H1 (cell line): ENCODE measurements at regions not wholly inside any gene's neighbourhood (a gene's known extent, or its start where the extent isn't known, plus 50 kb on each side); places are given as distances from the start of the nearest gene placed in this dataset.

Experiments
- CTCF ChIA-PET: fragments of 300-600 bp; sonication (Branson Sonifier 250); formaldehyde crosslinking; loops from one replicate; lab custom pipeline; 2021; ENCODE audit not compliant: partially characterized antibody; lab: Charles Lee
- POLR2A ChIA-PET: fragments of 300-600 bp; sonication (Branson Sonifier 250); formaldehyde crosslinking; loops from one replicate; lab custom pipeline; 2021; ENCODE audit warnings: inconsistent platforms; ENCODE audit not compliant: partially characterized antibody; lab: Charles Lee
- DNase-seq, 2 experiments: peaks; one replicate each; pipeline versions ENCODE4 v3.0.0 to v3.0.0-alpha.2; 2010 to 2022; ENCODE audit warnings: low spot score in 2 of 2, low read depth in 1 of 2, mixed read lengths in 1 of 2
- FAIRE-seq: peaks from 2 replicates; lab custom pipeline; 2011; peaks lifted over from hg19 to GRCh38; lab: Jason Lieb, UNC
- H2AFZ ChIP-seq: 2 replicates; pipeline ENCODE4 v1.8.1; 2012; ENCODE audit warnings: low read length, inconsistent platforms
- H2AK5ac ChIP-seq: 2 replicates; pipeline ENCODE4 v1.6.1; 2013; ENCODE audit warnings: low read depth, low read length
- H2BK120ac ChIP-seq: replicated peaks from 2 replicates; pipeline ENCODE3; 2013; ENCODE audit warnings: low read depth, low read length, inconsistent platforms
- H2BK12ac ChIP-seq: 2 replicates; pipeline ENCODE4 v1.6.1; 2013; ENCODE audit warnings: low read depth, low read length
- H2BK15ac ChIP-seq: 2 replicates; pipeline ENCODE4 v1.6.1; 2013; ENCODE audit warnings: low read length
- H2BK20ac ChIP-seq: 2 replicates; pipeline ENCODE4 v1.6.1; 2013; ENCODE audit warnings: low read length
- H2BK5ac ChIP-seq: 2 replicates; pipeline ENCODE4 v1.6.1; 2013; ENCODE audit warnings: low read depth, low read length
- H3K14ac ChIP-seq: 2 replicates; pipeline ENCODE4 v1.6.1; 2013; ENCODE audit warnings: inconsistent platforms; ENCODE audit not compliant: insufficient read length
- H3K18ac ChIP-seq: 2 replicates; pipeline ENCODE4 v1.6.1; 2013; ENCODE audit warnings: low read length; ENCODE audit errors: extremely low read depth
- H3K23ac ChIP-seq: 2 replicates; pipeline ENCODE4 v1.6.1; 2013; ENCODE audit warnings: inconsistent platforms; ENCODE audit not compliant: insufficient read length
- H3K23me2 ChIP-seq: 2 replicates; pipeline ENCODE4 v1.6.1; 2013; ENCODE audit warnings: low read depth, low read length
- H3K27ac ChIP-seq: 2 replicates; pipeline ENCODE4 v1.6.1; 2011; ENCODE audit warnings: low read depth, low read length, inconsistent platforms
- H3K27me3 ChIP-seq, 4 experiments: replicated peaks in 1 of 4; 1 replicate in 1 of 4; 2 replicates in 3 of 4; pipeline versions ENCODE4 v1.6.1 to v1.8.1; 2011 to 2013; ENCODE audit warnings: low read length in 3 of 4, mild to moderate bottlenecking in 3 of 4, inconsistent platforms in 2 of 4, mixed read lengths in 2 of 4, moderate library complexity in 1 of 4; ENCODE audit not compliant: control insufficient read depth in 3 of 4, insufficient read depth in 3 of 4; ENCODE audit errors: extremely low read depth in 1 of 4
- H3K36me3 ChIP-seq, 4 experiments: 2 replicates each; pipeline versions ENCODE4 v1.6.1 to v1.8.1; 2011 to 2013; ENCODE audit warnings: mild to moderate bottlenecking in 4 of 4, low read length in 3 of 4, moderate library complexity in 2 of 4, control low read depth in 1 of 4, inconsistent platforms in 1 of 4; ENCODE audit not compliant: insufficient read depth in 4 of 4, control insufficient read depth in 2 of 4
- H3K4ac ChIP-seq: replicated peaks from 2 replicates; pipeline ENCODE3; 2013; ENCODE audit warnings: low read length, low read depth, mixed read lengths, inconsistent platforms; ENCODE audit not compliant: insufficient read length
- H3K4me1 ChIP-seq, 4 experiments: replicated peaks in 1 of 4; 1 replicate in 1 of 4; 2 replicates in 3 of 4; pipeline versions ENCODE4 v1.6.1 to v1.8.1; 2011 to 2013; ENCODE audit warnings: low read length in 3 of 4, inconsistent platforms in 2 of 4, mixed read lengths in 1 of 4; ENCODE audit not compliant: insufficient read depth in 4 of 4, control insufficient read depth in 3 of 4
- H3K4me2 ChIP-seq, 2 experiments: 2 replicates each; pipeline versions ENCODE4 v1.6.1 to v1.8.1; 2011 to 2013; ENCODE audit warnings: low read depth in 2 of 2, low read length in 2 of 2, control low read depth in 1 of 2, inconsistent platforms in 1 of 2, mild to moderate bottlenecking in 1 of 2; ENCODE audit not compliant: insufficient read depth in 1 of 2
- H3K4me3 ChIP-seq, 4 experiments: fragments of 200-600, 300-600 bp in 1 of 4; sonication (generic), shearing (Covaris generic), sonication (Bioruptor Twin) in 1 of 4; 2 replicates each; pipeline versions ENCODE4 v1.5.1 to v1.8.1; 2011 to 2016; ENCODE audit warnings: low read length in 4 of 4, low read depth in 3 of 4, control low read depth in 2 of 4, inconsistent platforms in 2 of 4, mild to moderate bottlenecking in 2 of 4, mixed read lengths in 1 of 4, moderate library complexity in 1 of 4; ENCODE audit not compliant: insufficient read depth in 2 of 4; ENCODE audit errors: extremely low read depth in 1 of 4
- H3K56ac ChIP-seq: replicated peaks from 2 replicates; pipeline ENCODE3; 2013; ENCODE audit warnings: low read depth, mild to moderate bottlenecking, mixed read lengths, low read length, inconsistent platforms; ENCODE audit not compliant: insufficient read length
- H3K79me1 ChIP-seq: 2 replicates; pipeline ENCODE4 v1.6.1; 2013; ENCODE audit warnings: low read depth, low read length, control low read depth
- H3K79me2 ChIP-seq, 2 experiments: 2 replicates each; pipeline versions ENCODE4 v1.6.1 to v1.8.1; 2012 to 2013; ENCODE audit warnings: low read length in 2 of 2, mild to moderate bottlenecking in 2 of 2, inconsistent platforms in 1 of 2; ENCODE audit not compliant: insufficient read depth in 2 of 2, control insufficient read depth in 1 of 2
- H3K9ac ChIP-seq, 4 experiments: replicated peaks in 1 of 4; 1 replicate in 1 of 4; 2 replicates in 3 of 4; pipeline versions ENCODE4 v1.6.1 to v1.8.1; 2011 to 2013; ENCODE audit warnings: low read depth in 3 of 4, low read length in 3 of 4, control low read depth in 2 of 4, mild to moderate bottlenecking in 2 of 4, moderate library complexity in 2 of 4, inconsistent platforms in 1 of 4; ENCODE audit errors: extremely low read depth in 1 of 4
- H3K9me3 ChIP-seq, 2 experiments: 2 replicates each; pipeline versions ENCODE4 v1.6.1 to v1.8.1; 2012 to 2013; ENCODE audit warnings: mild to moderate bottlenecking in 2 of 2, moderate library complexity in 2 of 2, control low read depth in 1 of 2, inconsistent platforms in 1 of 2, low read depth in 1 of 2, low read length in 1 of 2, mixed read lengths in 1 of 2; ENCODE audit not compliant: insufficient read depth in 2 of 2
- H4K20me1 ChIP-seq, 2 experiments: replicated peaks in 1 of 2; 2 replicates each; pipeline versions ENCODE3 to v1.8.1; 2011 to 2013; ENCODE audit warnings: inconsistent platforms in 2 of 2, low read length in 2 of 2, mild to moderate bottlenecking in 1 of 2; ENCODE audit not compliant: insufficient read depth in 2 of 2, control insufficient read depth in 1 of 2
- H4K5ac ChIP-seq: 2 replicates; pipeline ENCODE4 v1.6.1; 2013; ENCODE audit warnings: low read length, low read depth, mixed read lengths, inconsistent platforms; ENCODE audit not compliant: insufficient read length
- H4K8ac ChIP-seq: 2 replicates; pipeline ENCODE4 v1.8.0; 2013; ENCODE audit warnings: mild to moderate bottlenecking, moderate library complexity, low read length, inconsistent platforms; ENCODE audit not compliant: insufficient read depth; ENCODE audit errors: extremely low read depth
- H4K91ac ChIP-seq: replicated peaks from 2 replicates; pipeline ENCODE3; 2013; ENCODE audit warnings: low read length, mixed read lengths, inconsistent platforms; ENCODE audit not compliant: insufficient read length
- CHD2 ChIP-seq: IDR thresholded peaks from 2 replicates; pipeline ENCODE4 v1.6.1; 2012; ENCODE audit warnings: low read length, improper control_type of control experiment
- JUN ChIP-seq: IDR thresholded peaks from 2 replicates; pipeline ENCODE4 v1.6.1; 2011; ENCODE audit warnings: low read depth, mild to moderate bottlenecking, improper control_type of control experiment, low read length
- RBBP5 ChIP-seq: IDR thresholded peaks from 2 replicates; pipeline ENCODE4 v1.7.1; 2012; ENCODE audit warnings: low read depth, mild to moderate bottlenecking, inconsistent platforms, low read length, moderate library complexity, borderline replicate concordance
- RNF2 ChIP-seq: fragments of 200-900, 300-1000 bp; sonication (generic); IDR thresholded peaks from 2 replicates; pipeline ENCODE4 v1.7.1; 2016; ENCODE audit warnings: borderline replicate concordance, low read depth, mild to moderate bottlenecking, antibody characterized with exemption, low read length; ENCODE audit not compliant: poor library complexity, severe bottlenecking; ENCODE audit errors: missing control alignments
- RXRA ChIP-seq: IDR thresholded peaks from 2 replicates; pipeline ENCODE4 v1.6.1; 2011; ENCODE audit warnings: low read depth, mild to moderate bottlenecking, low read length, moderate library complexity; ENCODE audit not compliant: insufficient read depth
- SIX5 ChIP-seq: IDR thresholded peaks from 2 replicates; pipeline ENCODE4 v1.6.1; 2011; ENCODE audit warnings: mild to moderate bottlenecking, low read depth, low read length
- SP4 ChIP-seq: IDR thresholded peaks from 2 replicates; pipeline ENCODE4 v1.6.1; 2012; ENCODE audit warnings: low read length, inconsistent platforms
- YY1 ChIP-seq: IDR thresholded peaks from 2 replicates; pipeline ENCODE4 v1.6.1; 2011; ENCODE audit warnings: low read depth, mild to moderate bottlenecking, low read length
- WGBS, 2 experiments: shearing (Covaris generic) in 1 of 2; methylation state at CpG; one replicate each; pipeline versions ENCODE4 v1.1.6 to v1.1.7; 2013 to 2015; ENCODE audit warnings: low lambda C conversion rate in 2 of 2, mixed read lengths in 2 of 2, inconsistent platforms in 1 of 2, low coverage in 1 of 2, missing lambda C conversion rate in 1 of 2; ENCODE audit not compliant: insufficient replicate concordance in 2 of 2, insufficient coverage in 1 of 2, insufficient read length in 1 of 2; ENCODE audit errors: extremely low coverage in 1 of 2, missing lambda C conversion rate in 1 of 2; 5-methylcytosine and 5-hydroxymethylcytosine counted together

GRCh38 chr3:44072601-44073540, 168.8 kb upstream of the TOPAZ1 start:
- Histone ChIP-seq H2BK12ac (peak overlapping the region; percentile 40; the same call in 1 of the 2 replicates), H2BK15ac (no peak overlapping the region), H3K23me2 (peaks cover 2% of the 10 kb centered on the region; the same call in 1 of the 2 replicates), H4K91ac (no peak overlapping the region), H3K18ac (no peak overlapping the region), H3K56ac (no peak overlapping the region), H3K23ac (no peak overlapping the region), H2AK5ac (no peak overlapping the region), H3K4me1 (peaks cover 0 to 12% (median 9%) of the 10 kb centered on the region in 4 experiments), H3K36me3 (no peaks in the 10 kb centered on the region), H3K27me3 (no peaks in the 10 kb centered on the region), H3K79me1 (no peaks in the 10 kb centered on the region), H4K20me1 (no peaks in the 10 kb centered on the region), H3K14ac (no peak overlapping the region), H4K5ac (no peak overlapping the region), H2BK120ac (no peak overlapping the region), H3K4me3 (no peak overlapping the region), H2BK5ac (no peak overlapping the region), H3K9me3 (no peaks in the 10 kb centered on the region), H4K8ac (no peak overlapping the region; the same call in 1 of the 2 replicates), H3K9ac (no peak overlapping the region), H3K79me2 (no peaks in the 10 kb centered on the region)
- DNase-seq (peak in 1 of 2 experiments; percentile 33), FAIRE-seq (no peak)
- WGBS, 2 experiments = 89% methylated on average over 9 of the region's 11 CpGs; no CpG with 5 or more reads in 1 of the 2 experiments
- POLR2A ChIA-PET = interaction anchor here (0.6 kb wide), 1 partner anchor 76 kb away, joined by 3 read pairs; no protein-coding TSS in a partner anchor
- TF ChIP-seq RXRA = no peak
- TF ChIP-seq CHD2 = no peak
- no peak for TF ChIP-seq RNF2
- TF ChIP-seq JUN = no peak
- TF ChIP-seq SIX5 = no peak
- no peak for TF ChIP-seq RBBP5
- no peak for TF ChIP-seq YY1
- TF ChIP-seq SP4 = no peak
- TF ChIP-seq, all 59 proteins: peak for 0
- no peak overlapping the region for H3K4ac ChIP-seq
- H2AFZ ChIP-seq = no peak overlapping the region
- CTCF ChIA-PET = interaction anchor here (0.7 to 1.9 kb wide), 5 partner anchors 10 to 126 kb away, joined by 3 to 7 read pairs (median 3); no protein-coding TSS in a partner anchor
- H3K4me2 ChIP-seq = no peak overlapping the region
- H2BK20ac ChIP-seq = 0 out of 2 replicates have a peak overlapping the region, but pooled peaks have one; percentile 5
- no peak overlapping the region for H3K27ac ChIP-seq
